Ishikawa (cell line): ENCODE measurements at regions not wholly inside any gene's neighbourhood (a gene's known extent, or its start where the extent isn't known, plus 50 kb on each side); places are given as distances from the start of the nearest gene placed in this dataset.

Experiments
- CEBPB ChIP-seq: IDR thresholded peaks from 2 replicates; pipeline ENCODE4 v1.6.1; 2012
- CREB1 ChIP-seq: IDR thresholded peaks from 2 replicates; pipeline ENCODE4 v1.6.1; 2012; ENCODE audit warnings: low read depth
- EGR1 ChIP-seq: IDR thresholded peaks from 2 replicates; pipeline ENCODE4 v1.6.1; 2012
- EP300 ChIP-seq: IDR thresholded peaks from 2 replicates; pipeline ENCODE4 v1.6.1; 2012; ENCODE audit warnings: borderline replicate concordance
- FOXM1 ChIP-seq: IDR thresholded peaks from 2 replicates; pipeline ENCODE4 v1.6.1; 2012; ENCODE audit warnings: low read depth, borderline replicate concordance
- NFIC ChIP-seq: IDR thresholded peaks from 2 replicates; pipeline ENCODE4 v1.6.1; 2012
- RAD21 ChIP-seq: IDR thresholded peaks from 2 replicates; pipeline ENCODE4 v1.6.1; 2012; ENCODE audit warnings: low read depth
- TAF1 ChIP-seq: IDR thresholded peaks from 2 replicates; pipeline ENCODE4 v1.6.1; 2012; ENCODE audit warnings: low read depth, mild to moderate bottlenecking
- TCF12 ChIP-seq: IDR thresholded peaks from 2 replicates; pipeline ENCODE4 v1.6.1; 2012; ENCODE audit warnings: low read depth
- TEAD4 ChIP-seq: IDR thresholded peaks from 2 replicates; pipeline ENCODE4 v1.6.1; 2012
- YY1 ChIP-seq: IDR thresholded peaks from 2 replicates; pipeline ENCODE4 v1.6.1; 2012; ENCODE audit warnings: low read depth
- ZBTB7A ChIP-seq: IDR thresholded peaks from 2 replicates; pipeline ENCODE4 v1.6.1; 2012; ENCODE audit warnings: low read depth
- TF ChIP-seq, protein P1 (sequence below): IDR thresholded peaks from 2 replicates; pipeline ENCODE4 v1.6.1; 2012
- TF ChIP-seq, protein P2 (sequence below): IDR thresholded peaks from 2 replicates; pipeline ENCODE4 v1.6.1; 2012; ENCODE audit warnings: low read depth, mild to moderate bottlenecking
- TF ChIP-seq, protein P3 (sequence below): IDR thresholded peaks from 2 replicates; pipeline ENCODE4 v1.6.1; 2012

DNA sequence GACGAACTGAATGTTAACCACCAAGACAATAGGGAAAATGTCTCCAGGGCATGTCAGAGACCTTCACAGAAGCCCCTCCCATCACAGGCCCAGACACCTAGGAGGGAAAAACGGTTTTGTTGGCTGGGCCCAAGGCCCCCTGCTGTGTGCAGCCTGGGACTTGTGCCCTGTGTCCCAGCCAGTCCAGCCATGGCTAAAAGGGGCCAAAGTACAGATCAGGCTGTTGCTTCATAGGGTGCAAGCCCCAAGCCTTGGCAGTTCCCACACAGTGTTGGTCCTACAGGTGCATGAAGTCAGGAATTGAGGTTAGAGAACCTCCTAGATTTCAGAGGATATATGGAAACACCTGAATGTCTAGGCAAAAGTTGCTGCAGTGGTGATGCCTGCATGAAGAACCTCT lies 428.7 kb downstream of the SUCLA2 start:
- TF ChIP-seq FOXM1 (no peak), RAD21 (no peak), TCF12 (no peak), EGR1 (no peak), NFIC (no peak), CREB1 (no peak), TEAD4 (no peak), YY1 (no peak), CEBPB (no peak), EP300 (no peak), TAF1 (no peak), ZBTB7A (no peak)
- TF ChIP-seq, protein P1, sequence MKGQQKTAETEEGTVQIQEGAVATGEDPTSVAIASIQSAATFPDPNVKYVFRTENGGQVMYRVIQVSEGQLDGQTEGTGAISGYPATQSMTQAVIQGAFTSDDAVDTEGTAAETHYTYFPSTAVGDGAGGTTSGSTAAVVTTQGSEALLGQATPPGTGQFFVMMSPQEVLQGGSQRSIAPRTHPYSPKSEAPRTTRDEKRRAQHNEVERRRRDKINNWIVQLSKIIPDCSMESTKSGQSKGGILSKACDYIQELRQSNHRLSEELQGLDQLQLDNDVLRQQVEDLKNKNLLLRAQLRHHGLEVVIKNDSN, result no peak
- TF ChIP-seq, protein P2, sequence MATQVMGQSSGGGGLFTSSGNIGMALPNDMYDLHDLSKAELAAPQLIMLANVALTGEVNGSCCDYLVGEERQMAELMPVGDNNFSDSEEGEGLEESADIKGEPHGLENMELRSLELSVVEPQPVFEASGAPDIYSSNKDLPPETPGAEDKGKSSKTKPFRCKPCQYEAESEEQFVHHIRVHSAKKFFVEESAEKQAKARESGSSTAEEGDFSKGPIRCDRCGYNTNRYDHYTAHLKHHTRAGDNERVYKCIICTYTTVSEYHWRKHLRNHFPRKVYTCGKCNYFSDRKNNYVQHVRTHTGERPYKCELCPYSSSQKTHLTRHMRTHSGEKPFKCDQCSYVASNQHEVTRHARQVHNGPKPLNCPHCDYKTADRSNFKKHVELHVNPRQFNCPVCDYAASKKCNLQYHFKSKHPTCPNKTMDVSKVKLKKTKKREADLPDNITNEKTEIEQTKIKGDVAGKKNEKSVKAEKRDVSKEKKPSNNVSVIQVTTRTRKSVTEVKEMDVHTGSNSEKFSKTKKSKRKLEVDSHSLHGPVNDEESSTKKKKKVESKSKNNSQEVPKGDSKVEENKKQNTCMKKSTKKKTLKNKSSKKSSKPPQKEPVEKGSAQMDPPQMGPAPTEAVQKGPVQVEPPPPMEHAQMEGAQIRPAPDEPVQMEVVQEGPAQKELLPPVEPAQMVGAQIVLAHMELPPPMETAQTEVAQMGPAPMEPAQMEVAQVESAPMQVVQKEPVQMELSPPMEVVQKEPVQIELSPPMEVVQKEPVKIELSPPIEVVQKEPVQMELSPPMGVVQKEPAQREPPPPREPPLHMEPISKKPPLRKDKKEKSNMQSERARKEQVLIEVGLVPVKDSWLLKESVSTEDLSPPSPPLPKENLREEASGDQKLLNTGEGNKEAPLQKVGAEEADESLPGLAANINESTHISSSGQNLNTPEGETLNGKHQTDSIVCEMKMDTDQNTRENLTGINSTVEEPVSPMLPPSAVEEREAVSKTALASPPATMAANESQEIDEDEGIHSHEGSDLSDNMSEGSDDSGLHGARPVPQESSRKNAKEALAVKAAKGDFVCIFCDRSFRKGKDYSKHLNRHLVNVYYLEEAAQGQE, result no peak
- TF ChIP-seq, protein P3, sequence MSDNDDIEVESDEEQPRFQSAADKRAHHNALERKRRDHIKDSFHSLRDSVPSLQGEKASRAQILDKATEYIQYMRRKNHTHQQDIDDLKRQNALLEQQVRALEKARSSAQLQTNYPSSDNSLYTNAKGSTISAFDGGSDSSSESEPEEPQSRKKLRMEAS, result no peak

DNA sequence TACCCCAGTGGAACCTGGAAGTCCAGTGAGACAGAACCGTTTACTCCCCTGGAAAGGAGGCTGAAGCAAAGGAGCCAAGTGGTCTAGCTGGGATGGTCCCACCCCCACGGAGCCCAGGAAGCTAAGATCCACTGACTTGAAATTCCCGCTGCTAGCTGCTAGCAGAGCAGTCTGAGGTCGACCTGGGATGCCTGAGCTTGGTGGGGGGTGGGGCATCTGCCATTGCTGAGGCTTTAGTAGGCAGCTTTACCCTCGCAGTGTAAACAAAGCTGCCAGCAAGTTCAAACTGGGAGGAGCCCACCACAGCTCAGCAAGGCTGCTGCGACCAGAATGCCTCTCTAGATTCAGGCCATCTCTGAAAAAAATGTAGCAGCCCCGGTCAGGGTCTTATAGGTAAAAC lies 437.0 kb downstream of the SUCLA2 start:
- TF ChIP-seq TAF1 (no peak), TEAD4 (no peak), CEBPB (no peak), NFIC (no peak), CREB1 (no peak)
- TF ChIP-seq, protein P2, result no peak

DNA sequence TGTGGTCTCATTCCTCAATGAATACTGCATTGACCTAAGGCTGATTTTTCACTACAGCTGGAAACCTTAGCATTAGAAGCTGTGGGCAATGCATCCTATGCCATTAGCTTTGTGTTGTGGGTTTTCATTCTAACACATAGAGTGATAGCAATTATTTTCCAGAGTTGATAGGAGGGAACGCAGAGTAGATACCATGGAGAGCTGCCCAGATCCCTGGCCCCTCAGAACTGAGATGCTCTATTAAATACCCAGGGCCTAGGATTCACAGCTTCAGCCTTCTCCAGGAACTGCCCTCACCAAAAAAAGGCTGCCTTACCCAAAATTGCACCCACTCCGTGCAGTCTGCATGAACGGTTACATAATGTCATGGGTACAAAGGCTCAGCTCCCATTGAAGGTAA lies 444.4 kb downstream of the SUCLA2 start:
- TF ChIP-seq, protein P2, result peak; percentile 40; the same call in 1 of the 2 replicates
- no peak for TF ChIP-seq CEBPB

DNA sequence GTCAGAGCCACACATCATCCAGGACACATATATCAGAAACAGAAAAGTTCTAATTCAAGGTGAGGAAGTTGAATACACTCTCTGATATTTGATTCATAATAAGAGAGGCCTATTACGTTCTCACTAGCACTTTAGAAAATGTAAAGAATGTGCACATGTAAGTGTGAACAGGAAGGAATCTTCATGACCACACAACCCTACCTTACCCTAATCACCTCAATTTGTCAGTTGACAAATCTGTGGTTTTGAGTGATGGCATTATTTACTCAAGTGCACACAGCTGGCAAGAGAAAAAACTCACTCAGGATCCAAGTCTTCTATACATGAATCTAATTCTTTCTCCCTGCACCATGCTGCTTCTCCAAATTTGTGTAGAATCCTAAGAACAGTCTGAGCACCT lies 445.8 kb downstream of the SUCLA2 start:
- no peak for TF ChIP-seq CREB1
- no peak for TF ChIP-seq NFIC
- TF ChIP-seq CEBPB, result no peak
- TF ChIP-seq, protein P1, result no peak
- TF ChIP-seq EGR1, result no peak
- TF ChIP-seq, protein P3, result no peak
- TF ChIP-seq RAD21, result no peak
- no peak for TF ChIP-seq YY1
- no peak for TF ChIP-seq TCF12
- TF ChIP-seq FOXM1, result no peak
- TF ChIP-seq TEAD4, result no peak
- TF ChIP-seq EP300, result no peak
- no peak for TF ChIP-seq ZBTB7A
- TF ChIP-seq TAF1, result no peak
- TF ChIP-seq, protein P2, result no peak
